Esophagus muscularis mucosa (tissue), 4 donors: ENCODE measurements at regions not wholly inside any gene's neighbourhood (a gene's known extent, or its start where the extent isn't known, plus 50 kb on each side); places are given as distances from the start of the nearest gene placed in this dataset.

Experiments used
- DNase-seq: peaks from one replicate; pipeline ENCODE4 v3.0.0-alpha.2; 2017; ENCODE audit errors: extremely low spot score
- H3K27ac ChIP-seq, 4 donors: fragments of 200-600 bp; sonication (generic); replicated peaks in 1 of 4; 1 replicate in 3 of 4; 2 replicates in 1 of 4; pipeline ENCODE4 v1.5.1; 2016 to 2019; ENCODE audit warnings: mild to moderate bottlenecking in 1 of 4
- H3K27me3 ChIP-seq, 4 donors: fragments of 200-600 bp; sonication (generic); one replicate each; pipeline versions ENCODE4 v1.5.1 to v1.6.0; 2016 to 2019
- H3K36me3 ChIP-seq, 4 donors: fragments of 200-600 bp; sonication (generic); one replicate each; pipeline ENCODE4 v1.5.1; 2016 to 2019
- H3K4me1 ChIP-seq, 4 donors: fragments of 200-600 bp; sonication (generic); one replicate each; pipeline ENCODE4 v1.5.1; 2016 to 2019
- H3K4me3 ChIP-seq, 4 donors: fragments of 200-600 bp; sonication (generic); 1 replicate in 2 of 4; 2 replicates in 2 of 4; pipeline ENCODE4 v1.5.1; 2016 to 2019; ENCODE audit warnings: mild to moderate bottlenecking in 4 of 4, moderate library complexity in 1 of 4
- H3K9me3 ChIP-seq, 4 donors: fragments of 200-600 bp; sonication (generic); 1 replicate in 3 of 4; 2 replicates in 1 of 4; pipeline ENCODE4 v1.5.1; 2016 to 2019
- CTCF ChIP-seq, 3 experiments: fragments of 200-600 bp in 2 of 3; fragments of 450-650 bp in 1 of 3; sonication (generic) in 2 of 3; IDR thresholded peaks; one replicate each; pipeline ENCODE4 v1.5.1; 2017 to 2019; ENCODE audit warnings: antibody characterized with exemption in 3 of 3, mild to moderate bottlenecking in 2 of 3, moderate library complexity in 1 of 3
- EP300 ChIP-seq: sonication (generic); formaldehyde crosslinking; IDR thresholded peaks from one replicate; pipeline ENCODE4 v1.6.1; 2017; ENCODE audit warnings: antibody characterized with exemption
- POLR2A ChIP-seq: fragments of 450-650 bp; IDR thresholded peaks from one replicate; pipeline ENCODE4 v1.6.1; 2017; ENCODE audit warnings: antibody characterized with exemption, moderate library complexity, mild to moderate bottlenecking, low read depth
- POLR2AphosphoS5 ChIP-seq, 2 donors: sonication (generic); formaldehyde crosslinking; IDR thresholded peaks; one replicate each; pipeline ENCODE4 v1.6.1; 2017; ENCODE audit warnings: antibody characterized with exemption in 2 of 2
- WGBS: methylation state at CpG from one replicate; pipeline ENCODE4 v1.1.5; 2018; 5-methylcytosine and 5-hydroxymethylcytosine counted together
- intact Hi-C: fragments of 100-400 bp; cut with DNase I; formaldehyde crosslinking; loops from one replicate; pipeline ENCODE4 v1.15.1; 2023

- Histone ChIP-seq H3K4me3 (no peak overlapping the region), H3K36me3 (no peaks in the 10 kb centered on the region), H3K27me3 (no peaks in the 10 kb centered on the region), H3K4me1 (peaks cover 0 to 10% (median 5%) of the 10 kb centered on the region in 4 donors), H3K27ac (no peak overlapping the region), H3K9me3 (no peaks in the 10 kb centered on the region)
- intact Hi-C loops, result no loop called here
- WGBS, result 79% methylated on average over 11 of the region's 11 CpGs
- TF ChIP-seq CTCF (IDR thresholded peaks at IDR 0.05) (no peak), POLR2A (no peak), EP300 (no peak), POLR2AphosphoS5 (IDR thresholded peaks at IDR 0.05) (no peak)
- DNase-seq, result no peak
Measured at GRCh38 chr12:47504775-47505446, 200.9 kb downstream of the RPAP3 start.

GRCh38 chr12:47493801-47494200 lies 212.0 kb downstream of the RPAP3 start:
- no peak for TF ChIP-seq EP300
- no peak for TF ChIP-seq POLR2A
- TF ChIP-seq POLR2AphosphoS5 (IDR thresholded peaks at IDR 0.05), result no peak
- no peak for TF ChIP-seq CTCF (IDR thresholded peaks at IDR 0.05)
- no peak overlapping the region for H3K27ac ChIP-seq
- H3K9me3 ChIP-seq, result peaks cover 0 to 11% (median 9%) of the 10 kb centered on the region in 4 donors
- DNase-seq, result no peak
- H3K27me3 ChIP-seq, result peaks cover 0 to 3% (median 0%) of the 10 kb centered on the region in 4 donors
- intact Hi-C loops, result no loop called here
- 52% methylated on average over 3 of the region's 3 CpGs for WGBS
- no peak overlapping the region for H3K4me3 ChIP-seq
- no peaks in the 10 kb centered on the region for H3K36me3 ChIP-seq
- H3K4me1 ChIP-seq, result no peaks in the 10 kb centered on the region

- 44% methylated on average over 2 of the region's 2 CpGs for WGBS
- TF ChIP-seq POLR2A, result no peak
- H3K36me3 ChIP-seq, result no peaks in the 10 kb centered on the region
Measured at GRCh38 chr12:47491516-47492305, 214.1 kb downstream of the RPAP3 start.

GRCh38 chr12:47488888-47489287 lies 216.9 kb downstream of the RPAP3 start:
- 81% methylated on average over 1 of the region's 1 CpG for whole genome bisulfite sequencing
- peaks cover 0 to 4% (median 0%) of the 10 kb centered on the region in 4 donors for H3K9me3 ChIP-seq
- H3K36me3 ChIP-seq, result no peaks in the 10 kb centered on the region
- H3K27ac ChIP-seq, result no peak overlapping the region
- no peak for DNase-seq
- no peaks in the 10 kb centered on the region for H3K4me1 ChIP-seq
- peaks cover 0 to 3% (median 0%) of the 10 kb centered on the region in 4 donors for H3K27me3 ChIP-seq
- H3K4me3 ChIP-seq, result no peak overlapping the region
- intact Hi-C loops, result no loop called here
- TF ChIP-seq CTCF (IDR thresholded peaks at IDR 0.05) (no peak), POLR2A (no peak), POLR2AphosphoS5 (IDR thresholded peaks at IDR 0.05) (no peak), EP300 (no peak)

More at GRCh38 chr12:47491516-47492305, 214.1 kb downstream of the RPAP3 start:
- peaks cover 0 to 4% (median 0%) of the 10 kb centered on the region in 4 donors for H3K9me3 ChIP-seq
- no peak overlapping the region for H3K4me3 ChIP-seq
- H3K27ac ChIP-seq, result no peak overlapping the region
- H3K27me3 ChIP-seq, result no peaks in the 10 kb centered on the region
- H3K4me1 ChIP-seq, result no peaks in the 10 kb centered on the region
- intact Hi-C loops, result no loop called here
- no peak for DNase-seq

- intact Hi-C loops, result no loop called here
- peaks cover 0 to 18% (median 8%) of the 10 kb centered on the region in 4 donors for H3K9me3 ChIP-seq
- no peak for DNase-seq
- TF ChIP-seq POLR2AphosphoS5 (IDR thresholded peaks at IDR 0.05) (no peak), EP300 (no peak), CTCF (IDR thresholded peaks at IDR 0.05) (no peak), POLR2A (no peak)
- WGBS, result 56% methylated on average over 2 of the region's 2 CpGs
- H3K27me3 ChIP-seq, result peaks cover 0 to 3% (median 0%) of the 10 kb centered on the region in 4 donors
- H3K4me1 ChIP-seq, result no peaks in the 10 kb centered on the region
- H3K27ac ChIP-seq, result no peak overlapping the region
- H3K36me3 ChIP-seq, result no peaks in the 10 kb centered on the region
- H3K4me3 ChIP-seq, result no peak overlapping the region
Measured at GRCh38 chr12:47481041-47481440, 224.8 kb downstream of the RPAP3 start.
